ENCODE measurements at regions not wholly inside any gene's neighbourhood (a gene's known extent, or its start where the extent isn't known, plus 50 kb on each side); places are given as distances from the start of the nearest gene placed in this dataset.
A peak's percentile ranks its signal among the peaks of the same experiment; 100 is the strongest.

DNA sequence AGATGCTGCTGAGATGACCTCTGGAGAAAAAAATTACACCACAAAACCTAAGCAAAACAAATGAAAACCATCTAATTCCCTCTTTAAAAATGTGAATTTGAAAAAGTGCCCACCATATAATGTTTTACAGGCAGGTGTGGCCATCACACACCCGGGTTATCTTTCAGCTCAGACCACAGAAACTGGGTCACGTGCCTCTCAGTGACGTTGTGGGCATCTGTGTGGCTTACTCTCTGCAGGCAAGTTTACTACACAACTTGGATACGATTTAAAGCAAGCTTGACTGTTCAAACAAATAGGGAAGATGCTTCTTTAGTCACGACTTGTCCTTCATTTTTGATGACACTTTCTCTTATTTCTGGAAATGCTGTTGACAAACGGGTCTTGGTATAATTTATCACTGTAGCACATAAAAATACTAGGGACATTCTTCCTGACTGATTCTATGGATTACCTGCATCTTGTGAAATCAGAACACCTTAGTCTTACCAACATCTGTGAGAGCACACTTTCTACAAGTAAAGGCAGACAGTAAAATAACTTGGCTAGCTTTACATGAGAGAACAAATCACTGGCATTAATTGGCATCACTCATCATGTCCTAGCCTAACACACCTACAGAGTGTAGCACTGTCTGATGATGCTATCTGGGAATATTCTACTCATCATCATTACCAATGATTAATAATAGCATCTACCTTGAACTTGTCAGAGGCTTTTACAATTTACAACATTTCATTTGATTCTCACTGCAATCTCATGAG lies 89.3 kb upstream of the EDEM3 start:
- H4K12ac ChIP-seq (ENCODE audit: low read depth, low read length), result no peak overlapping the region
- H3K9me3 ChIP-seq (ENCODE audit: insufficient read depth, low read depth, low read length), result no peaks in the 10 kb centered on the region
- H3K36me3 ChIP-seq (ENCODE audit: control insufficient read depth in 1 of 2, insufficient read depth in 2 of 2, low read length in 2 of 2), result no peaks in the 10 kb centered on the region
- no peak overlapping the region for H4K91ac ChIP-seq (ENCODE audit: low read depth, low read length)
- WGBS (ENCODE audit: extremely low coverage, insufficient coverage, insufficient read length), result no CpG with 5 or more reads among the region's 6 CpGs
- no peak overlapping the region for H2BK120ac ChIP-seq (ENCODE audit: insufficient read depth, low read length, poor library complexity)
- H3K9ac ChIP-seq (ENCODE audit: low read length), result no peak overlapping the region
- no peak for DNase-seq
- no peak overlapping the region for H2BK5ac ChIP-seq (ENCODE audit: low read depth, low read length, poor library complexity)
- no peak overlapping the region for H3K4me2 ChIP-seq (ENCODE audit: low read length)
- no peak overlapping the region for H3K14ac ChIP-seq (ENCODE audit: low read length)
- H3K79me2 ChIP-seq (ENCODE audit: control insufficient read depth, insufficient read depth, low read length, poor library complexity), result no peaks in the 10 kb centered on the region
- no peak overlapping the region for H4K8ac ChIP-seq (ENCODE audit: low read depth, low read length)
- H3K27ac ChIP-seq (ENCODE audit: low read depth, low read length), result no peak overlapping the region
- H3K23ac ChIP-seq (ENCODE audit: low read length), result no peak overlapping the region
- H3K18ac ChIP-seq (ENCODE audit: low read length), result no peak overlapping the region
- no peak overlapping the region for H2BK12ac ChIP-seq (ENCODE audit: low read length)
- no peaks in the 10 kb centered on the region for H3K4me1 ChIP-seq (ENCODE audit: control insufficient read depth in 1 of 2, insufficient read depth in 2 of 2, low read length in 2 of 2)
- H3K4me3 ChIP-seq (ENCODE audit: low read depth, low read length), result no peak overlapping the region
- no peak overlapping the region for H3K4ac ChIP-seq (ENCODE audit: low read depth, low read length)
- no peaks in the 10 kb centered on the region for H3K79me1 ChIP-seq (ENCODE audit: low read length)
- H2AK5ac ChIP-seq (ENCODE audit: low read length), result no peak overlapping the region
- H2AFZ ChIP-seq (ENCODE audit: insufficient read depth, low read length, poor library complexity), result no peak overlapping the region
- H3K27me3 ChIP-seq (ENCODE audit: insufficient read depth, low read length), result no peaks in the 10 kb centered on the region

- Histone ChIP-seq H3K79me2 (ENCODE audit: control insufficient read depth, insufficient read depth, low read length, poor library complexity) (no peaks in the 10 kb centered on the region), H3K9ac (ENCODE audit: low read length) (no peak overlapping the region), H3K36me3 (ENCODE audit: control insufficient read depth in 1 of 2, insufficient read depth in 2 of 2, low read length in 2 of 2) (no peaks in the 10 kb centered on the region), H3K4ac (ENCODE audit: low read depth, low read length) (no peak overlapping the region), H3K18ac (ENCODE audit: low read length) (no peak overlapping the region), H4K91ac (ENCODE audit: low read depth, low read length) (no peak overlapping the region), H2AFZ (ENCODE audit: insufficient read depth, low read length, poor library complexity) (no peak overlapping the region), H3K23ac (ENCODE audit: low read length) (no peak overlapping the region), H3K4me2 (ENCODE audit: low read length) (no peak overlapping the region), H2BK5ac (ENCODE audit: low read depth, low read length, poor library complexity) (no peak overlapping the region), H3K27ac (ENCODE audit: low read depth, low read length) (no peak overlapping the region), H4K8ac (ENCODE audit: low read depth, low read length) (no peak overlapping the region), H3K4me1 (ENCODE audit: control insufficient read depth in 1 of 2, insufficient read depth in 2 of 2, low read length in 2 of 2) (no peaks in the 10 kb centered on the region), H3K14ac (ENCODE audit: low read length) (no peak overlapping the region), H3K9me3 (ENCODE audit: insufficient read depth, low read depth, low read length) (no peaks in the 10 kb centered on the region), H3K4me3 (ENCODE audit: low read depth, low read length) (no peak overlapping the region), H3K79me1 (ENCODE audit: low read length) (no peaks in the 10 kb centered on the region), H2BK120ac (ENCODE audit: insufficient read depth, low read length, poor library complexity) (no peak overlapping the region), H2BK12ac (ENCODE audit: low read length) (no peak overlapping the region), H3K27me3 (ENCODE audit: insufficient read depth, low read length) (no peaks in the 10 kb centered on the region), H2AK5ac (ENCODE audit: low read length) (no peak overlapping the region), H4K12ac (ENCODE audit: low read depth, low read length) (no peak overlapping the region)
- no peak for DNase-seq
- WGBS (ENCODE audit: extremely low coverage, insufficient coverage, insufficient read length), result no CpG with 5 or more reads among the region's 2 CpGs
Observed at GRCh38 chr1:184840596-184840995, 85.9 kb upstream of the EDEM3 start.

GRCh38 chr1:184838504-184838951 lies 83.9 kb upstream of the EDEM3 start:
- Histone ChIP-seq H2BK120ac (ENCODE audit: insufficient read depth, low read length, poor library complexity) (no peak overlapping the region), H3K27me3 (ENCODE audit: insufficient read depth, low read length) (no peaks in the 10 kb centered on the region), H3K9ac (ENCODE audit: low read length) (no peak overlapping the region), H2AK5ac (ENCODE audit: low read length) (no peak overlapping the region), H3K14ac (ENCODE audit: low read length) (no peak overlapping the region), H3K4ac (ENCODE audit: low read depth, low read length) (no peak overlapping the region), H3K4me1 (ENCODE audit: control insufficient read depth in 1 of 2, insufficient read depth in 2 of 2, low read length in 2 of 2) (no peaks in the 10 kb centered on the region), H3K4me3 (ENCODE audit: low read depth, low read length) (no peak overlapping the region), H4K8ac (ENCODE audit: low read depth, low read length) (no peak overlapping the region), H4K91ac (ENCODE audit: low read depth, low read length) (no peak overlapping the region), H3K79me1 (ENCODE audit: low read length) (no peaks in the 10 kb centered on the region), H3K36me3 (ENCODE audit: control insufficient read depth in 1 of 2, insufficient read depth in 2 of 2, low read length in 2 of 2) (no peaks in the 10 kb centered on the region), H2BK12ac (ENCODE audit: low read length) (no peak overlapping the region), H3K79me2 (ENCODE audit: control insufficient read depth, insufficient read depth, low read length, poor library complexity) (no peaks in the 10 kb centered on the region), H2BK5ac (ENCODE audit: low read depth, low read length, poor library complexity) (no peak overlapping the region), H3K18ac (ENCODE audit: low read length) (no peak overlapping the region), H3K4me2 (ENCODE audit: low read length) (no peak overlapping the region), H3K23ac (ENCODE audit: low read length) (no peak overlapping the region), H2AFZ (ENCODE audit: insufficient read depth, low read length, poor library complexity) (no peak overlapping the region), H4K12ac (ENCODE audit: low read depth, low read length) (no peak overlapping the region), H3K9me3 (ENCODE audit: insufficient read depth, low read depth, low read length) (no peaks in the 10 kb centered on the region), H3K27ac (ENCODE audit: low read depth, low read length) (no peak overlapping the region)
- DNase-seq, result peak; percentile 72 to 74
- no CpG with 5 or more reads among the region's 2 CpGs for WGBS (ENCODE audit: extremely low coverage, insufficient coverage, insufficient read length)

GRCh38 chr1:184836934-184837895 lies 82.6 kb upstream of the EDEM3 start:
- Histone ChIP-seq H3K79me1 (ENCODE audit: low read length) (no peaks in the 10 kb centered on the region), H3K4me1 (ENCODE audit: control insufficient read depth in 1 of 2, insufficient read depth in 2 of 2, low read length in 2 of 2) (no peaks in the 10 kb centered on the region), H2BK5ac (ENCODE audit: low read depth, low read length, poor library complexity) (no peak overlapping the region), H4K91ac (ENCODE audit: low read depth, low read length) (no peak overlapping the region), H4K8ac (ENCODE audit: low read depth, low read length) (no peak overlapping the region), H3K9ac (ENCODE audit: low read length) (no peak overlapping the region), H3K27me3 (ENCODE audit: insufficient read depth, low read length) (no peaks in the 10 kb centered on the region), H2AK5ac (ENCODE audit: low read length) (no peak overlapping the region), H3K14ac (ENCODE audit: low read length) (no peak overlapping the region), H4K12ac (ENCODE audit: low read depth, low read length) (no peak overlapping the region), H2BK12ac (ENCODE audit: low read length) (no peak overlapping the region), H3K79me2 (ENCODE audit: control insufficient read depth, insufficient read depth, low read length, poor library complexity) (no peaks in the 10 kb centered on the region), H3K4ac (ENCODE audit: low read depth, low read length) (no peak overlapping the region), H3K18ac (ENCODE audit: low read length) (no peak overlapping the region), H3K9me3 (ENCODE audit: insufficient read depth, low read depth, low read length) (no peaks in the 10 kb centered on the region), H3K4me3 (ENCODE audit: low read depth, low read length) (no peak overlapping the region), H3K23ac (ENCODE audit: low read length) (no peak overlapping the region), H3K36me3 (ENCODE audit: control insufficient read depth in 1 of 2, insufficient read depth in 2 of 2, low read length in 2 of 2) (no peaks in the 10 kb centered on the region), H2AFZ (ENCODE audit: insufficient read depth, low read length, poor library complexity) (no peak overlapping the region), H2BK120ac (ENCODE audit: insufficient read depth, low read length, poor library complexity) (no peak overlapping the region), H3K4me2 (ENCODE audit: low read length) (no peak overlapping the region), H3K27ac (ENCODE audit: low read depth, low read length) (no peak overlapping the region)
- DNase-seq, result no peak
- WGBS (ENCODE audit: extremely low coverage, insufficient coverage, insufficient read length), result no CpG with 5 or more reads among the region's 6 CpGs

Data from trophoblast cell (in vitro differentiated cells and primary cell).